ENCODE measurements at regions not wholly inside any gene's neighbourhood (a gene's known extent, or its start where the extent isn't known, plus 50 kb on each side); places are given as distances from the start of the nearest gene placed in this dataset.
"Not testable (repeated sequence)": the region's sequence is repeated elsewhere in the genome, so short reads cannot be mapped to it uniquely, and the experiment has no call there.

DNA sequence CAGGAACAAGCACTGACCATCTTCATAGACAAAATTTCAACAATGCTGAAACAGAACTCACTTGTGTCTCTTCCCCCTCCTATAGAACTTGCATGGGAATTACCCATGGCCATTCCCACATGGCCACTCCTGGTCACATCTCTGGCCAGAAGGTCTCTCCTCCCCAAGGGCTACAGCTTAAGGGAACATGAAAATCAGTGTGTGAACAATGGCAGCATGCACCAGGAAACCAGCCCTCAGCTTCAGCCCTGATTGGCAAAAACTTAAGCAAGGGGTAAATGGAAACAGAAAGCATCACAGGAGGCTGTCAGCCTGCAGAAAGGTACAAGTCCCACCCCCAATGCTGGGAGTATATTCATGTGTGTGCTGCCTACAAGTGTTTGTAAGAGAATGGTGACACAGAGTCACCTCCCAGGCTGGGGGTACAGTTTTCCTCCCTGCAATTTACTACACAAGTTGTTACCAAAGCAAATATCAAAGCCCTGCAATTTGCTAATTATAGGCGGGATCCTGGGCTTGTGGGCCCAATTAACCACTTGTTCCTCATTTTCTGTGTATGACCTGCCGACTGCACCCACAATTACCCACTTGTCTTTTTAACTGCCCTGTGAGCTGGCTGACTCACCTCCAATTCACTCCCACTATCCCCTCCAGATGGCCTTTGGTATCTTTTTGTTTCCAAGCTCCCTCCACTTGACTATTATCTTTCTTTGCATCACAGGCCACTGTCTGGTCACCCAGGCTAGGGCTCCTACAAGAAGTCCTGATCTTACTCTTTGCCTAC is 84.4 kb upstream of the HES1 start:
- DNase-seq: no peak

- no peak for DNase-seq
Measured at GRCh38 chr3:194053136-194053535, 82.8 kb upstream of the HES1 start.

GRCh38 chr3:194054016-194054415 is 81.9 kb upstream of the HES1 start:
- DNase-seq: no peak

GRCh38 chr3:194054540-194054939 is 81.4 kb upstream of the HES1 start:
- DNase-seq: no peak

DNA sequence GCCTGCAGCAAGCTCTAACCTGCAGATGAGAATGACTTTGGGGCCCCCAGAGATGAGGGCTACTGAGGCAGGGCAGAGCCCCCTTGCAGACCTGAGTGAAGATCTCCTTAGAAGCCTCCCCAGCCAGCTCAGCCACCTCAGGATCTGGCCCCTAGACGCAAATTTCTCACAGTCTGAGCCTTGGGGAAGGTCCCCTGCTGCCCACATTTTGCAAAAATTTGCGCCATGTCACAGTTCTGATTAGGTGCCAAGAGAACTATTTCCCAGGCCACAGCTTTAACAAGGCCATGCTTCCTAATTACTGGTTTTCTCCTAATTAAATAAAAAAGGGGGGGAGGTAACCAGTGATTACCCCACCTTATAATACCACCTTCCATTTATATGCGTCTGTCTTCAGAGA is 81.0 kb upstream of the HES1 start:
- no peak for DNase-seq

- DNase-seq: not testable (repeated sequence)
Measured at GRCh38 chr3:194056323-194056722, 79.6 kb upstream of the HES1 start.

GRCh38 chr3:194056731-194057415 is 79.1 kb upstream of the HES1 start:
- DNase-seq: no peak

DNA sequence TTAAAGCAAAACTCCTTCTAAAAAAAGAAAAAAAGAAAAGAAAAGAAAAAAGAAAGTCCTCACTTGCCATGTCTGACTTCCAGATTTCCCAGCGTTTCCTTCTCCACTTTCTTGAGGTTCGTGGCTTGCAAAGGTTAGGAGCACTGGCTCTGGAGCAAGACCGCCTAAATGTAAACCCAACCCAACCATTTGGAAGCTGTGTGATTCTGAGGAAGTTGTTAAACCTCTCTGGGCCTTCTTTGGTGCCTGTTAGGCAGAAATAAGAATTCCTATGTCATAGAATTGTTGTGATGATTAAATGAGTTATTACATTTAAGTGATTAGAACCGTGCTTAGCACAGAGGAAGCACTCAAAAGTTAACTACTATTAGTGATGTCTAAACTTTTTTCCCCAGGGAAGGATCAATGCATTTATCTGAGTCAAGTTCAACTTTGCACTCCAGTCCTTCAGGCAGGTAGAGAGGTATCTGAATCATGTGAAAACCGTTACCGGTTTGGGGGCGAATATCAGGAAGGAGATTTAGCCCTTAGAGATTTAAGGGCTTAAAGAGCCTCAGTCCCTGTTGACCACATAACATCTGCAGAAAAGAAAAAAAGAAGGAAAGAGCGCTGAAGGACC is 78.3 kb upstream of the HES1 start:
- DNase-seq: no peak

DNA sequence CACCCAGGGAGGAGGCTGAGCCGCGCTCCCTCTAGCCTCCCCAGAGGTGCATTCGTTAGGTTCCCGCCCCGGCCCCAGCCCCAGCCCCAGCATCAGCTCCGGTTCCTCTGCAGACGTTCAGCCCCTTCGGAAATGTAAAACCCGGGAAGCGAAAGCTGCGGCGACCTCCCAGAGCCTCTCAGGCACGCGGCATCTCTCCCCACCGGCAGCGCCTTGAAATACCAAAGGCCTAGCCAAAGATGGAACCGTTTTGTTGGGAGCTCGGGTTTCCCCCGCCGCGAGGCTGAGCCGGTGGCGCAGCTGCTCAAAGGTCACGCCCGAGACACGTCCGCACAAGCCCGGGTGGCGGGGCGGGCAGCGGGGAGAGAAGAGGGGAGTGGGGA is 77.8 kb upstream of the HES1 start:
- peak; percentile 65 for DNase-seq

GRCh38 chr3:194058753-194059152 is 77.2 kb upstream of the HES1 start:
- DNase-seq: no peak

GRCh38 chr3:194061421-194062030 is 74.4 kb upstream of the HES1 start:
- DNase-seq: no peak

GRCh38 chr3:194062830-194063229 is 73.1 kb upstream of the HES1 start:
- DNase-seq: no peak

DNA sequence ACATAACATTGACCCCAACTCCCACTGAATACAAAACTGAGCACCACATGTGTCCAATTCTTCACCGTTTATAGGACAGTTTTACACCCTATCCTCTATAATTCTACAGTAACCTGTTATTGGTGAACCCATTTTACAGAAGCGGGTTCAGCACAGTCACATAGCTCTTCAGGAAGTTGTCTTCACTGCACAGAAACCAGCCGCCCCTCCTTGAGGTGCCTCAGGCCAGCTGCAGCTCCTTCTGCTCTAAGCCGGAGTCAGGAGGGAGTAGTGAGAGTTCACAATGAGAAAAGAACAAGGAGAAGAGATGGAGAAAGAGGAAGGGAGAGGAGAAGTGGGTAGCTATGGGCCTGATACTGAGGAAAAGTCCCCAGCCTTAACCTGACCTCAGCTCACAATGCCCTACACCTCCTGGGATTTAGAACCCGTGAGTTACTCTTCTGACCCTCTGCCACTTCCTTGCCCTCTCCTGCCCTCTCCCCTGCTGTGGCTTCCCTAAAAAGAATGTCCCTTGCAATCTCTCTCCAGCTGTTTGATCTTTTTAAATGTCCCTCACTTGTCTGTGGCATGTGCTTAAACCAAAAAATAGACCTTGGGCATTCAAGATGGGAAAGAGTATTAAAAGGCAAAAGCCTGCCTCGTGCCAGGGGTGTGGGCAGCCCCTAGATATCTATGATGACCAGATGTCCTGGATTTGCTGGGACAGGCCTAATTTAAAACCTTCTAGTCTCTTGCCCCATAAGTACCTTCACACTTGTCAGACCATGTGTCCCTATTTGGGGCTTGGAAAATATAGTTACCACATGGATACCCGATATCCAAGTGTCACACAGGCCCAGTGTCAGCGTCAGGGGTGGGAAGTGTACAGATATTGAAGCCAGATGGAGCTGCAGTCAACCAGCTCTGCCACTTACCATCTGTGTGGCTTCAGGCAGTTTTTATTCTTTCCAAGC is 71.3 kb upstream of the HES1 start:
- no peak for DNase-seq

DNA sequence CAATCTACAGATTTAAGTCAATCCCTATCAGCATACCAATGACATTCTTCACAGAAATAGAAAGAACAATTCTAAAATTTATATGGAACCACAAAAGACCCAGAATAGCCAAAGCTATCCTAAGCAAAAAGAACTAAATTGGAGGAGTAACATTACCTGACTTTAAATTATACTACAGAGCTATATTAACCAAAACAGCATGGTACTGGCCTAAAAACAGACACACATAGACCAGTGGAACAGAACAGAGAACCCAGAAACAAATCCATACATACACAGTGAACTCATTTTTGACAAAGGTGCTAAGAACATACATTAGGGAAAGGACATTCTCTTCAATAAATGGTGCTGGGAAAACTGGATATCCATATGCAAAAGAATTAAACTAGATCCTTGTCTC is 68.6 kb upstream of the HES1 start:
- DNase-seq: not testable (repeated sequence)

GRCh38 chr3:194067949-194068362 is 68.0 kb upstream of the HES1 start:
- no peak for DNase-seq

DNA sequence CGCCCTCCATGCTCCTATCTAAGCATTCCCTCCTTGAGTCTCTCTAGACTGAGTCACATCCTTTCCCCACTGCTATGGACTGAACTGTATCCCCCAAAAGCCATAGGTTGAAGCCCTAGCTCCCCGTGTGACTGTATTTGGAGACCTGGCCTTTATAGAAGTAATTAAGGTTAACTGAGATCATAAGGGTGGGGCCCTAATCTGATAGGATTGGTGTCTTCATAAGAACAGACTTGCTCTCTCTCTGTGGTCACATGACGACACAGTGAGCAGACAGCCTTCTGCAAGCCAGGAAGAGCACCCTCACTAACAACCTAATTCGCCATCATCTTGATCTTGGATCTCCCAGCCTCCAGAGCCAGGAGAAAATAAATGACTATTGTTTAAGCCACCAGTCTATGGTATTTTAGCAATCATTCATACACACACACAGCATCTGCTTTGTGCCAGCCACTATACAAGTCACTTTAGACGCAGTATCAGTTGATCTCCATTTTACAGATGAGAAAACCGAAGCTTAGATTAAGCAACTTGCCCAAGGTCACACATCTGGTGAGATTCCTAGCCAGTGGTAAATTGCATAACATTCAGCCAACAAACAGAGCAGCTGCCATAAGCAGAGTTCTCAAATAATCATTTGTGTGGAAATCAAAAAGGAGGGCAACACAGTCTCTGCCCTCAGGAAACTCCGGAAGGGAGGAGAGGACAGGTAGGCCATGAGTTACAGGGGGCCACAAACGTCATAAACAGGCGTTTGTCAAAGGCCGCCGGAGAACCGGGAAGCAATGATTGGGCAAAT is 66.3 kb upstream of the HES1 start:
- DNase-seq: no peak

GRCh38 chr3:194070220-194070633 is 65.7 kb upstream of the HES1 start:
- no peak for DNase-seq

GRCh38 chr3:194070634-194071409 is 65.1 kb upstream of the HES1 start:
- peak; percentile 90 for DNase-seq

DNA sequence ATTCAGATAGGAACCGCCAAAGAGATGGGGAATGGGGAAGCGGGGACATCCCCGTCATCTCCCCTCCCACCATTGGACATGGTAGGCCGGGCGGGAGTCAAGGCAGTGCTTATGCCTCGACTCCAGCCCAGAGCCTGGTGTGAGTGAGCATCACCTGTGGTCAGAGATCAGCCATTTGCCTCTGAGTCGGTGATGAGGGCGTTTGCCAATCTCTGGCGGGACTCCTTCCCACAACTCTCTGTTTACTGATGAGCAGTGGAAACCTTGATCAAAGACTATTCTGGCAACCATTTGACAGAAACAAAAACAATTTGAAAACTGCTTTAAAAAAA is 63.9 kb upstream of the HES1 start:
- no peak for DNase-seq

DNA sequence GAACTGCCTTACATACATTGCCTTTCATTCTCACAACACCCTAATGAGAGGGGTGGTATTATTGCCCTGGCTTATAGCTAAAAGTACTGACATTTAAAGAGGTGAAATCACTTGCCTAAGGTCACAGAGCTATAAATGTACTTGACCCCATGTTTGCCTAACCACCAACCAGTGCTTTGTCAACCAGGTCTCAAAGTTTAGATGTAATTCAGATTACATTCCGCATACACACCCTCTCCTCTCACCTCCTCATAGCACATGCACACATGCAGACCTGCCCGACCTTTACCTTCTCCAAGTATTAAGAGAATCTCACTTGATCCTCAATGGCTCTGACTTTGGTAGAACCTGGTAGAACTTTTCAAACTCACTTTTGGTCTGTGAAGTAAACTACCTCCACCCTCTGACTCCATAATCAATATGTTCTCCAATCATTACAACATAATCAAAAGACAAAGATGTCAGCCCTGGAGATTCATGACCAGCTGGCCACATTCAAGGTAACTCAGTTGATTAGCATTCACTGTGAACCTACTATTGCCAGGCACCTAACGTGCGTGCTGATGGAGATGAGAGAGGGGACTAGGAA is 63.2 kb upstream of the HES1 start:
- DNase-seq: no peak

GRCh38 chr3:194073926-194074325 is 62.0 kb upstream of the HES1 start:
- no peak for DNase-seq
